Upper lobe of right lung (tissue), 1 donor: ENCODE measurements at regions not wholly inside any gene's neighbourhood (a gene's known extent, or its start where the extent isn't known, plus 50 kb on each side); places are given as distances from the start of the nearest gene placed in this dataset.
"Not testable (repeated sequence)": the region's sequence is repeated elsewhere in the genome, so short reads cannot be mapped to it uniquely, and the experiment has no call there.

Experiments
- ATAC-seq: fragments of 200-7000 bp; cut with Tn5 transposase; one replicate; pipeline ENCODE4 v1.9.1; 2020; ENCODE audit warnings: mild to moderate bottlenecking, moderate library complexity
- DNase-seq: peaks from one replicate; pipeline ENCODE4 v3.0.0-alpha.2; 2020
- H3K27ac ChIP-seq: fragments of 200-600 bp; one replicate; pipeline ENCODE4 v1.8.0; 2022
- H3K27me3 ChIP-seq: fragments of 200-600 bp; one replicate; pipeline ENCODE4 v1.8.0; 2022; ENCODE audit warnings: mild to moderate bottlenecking
- H3K36me3 ChIP-seq: fragments of 200-600 bp; one replicate; pipeline ENCODE4 v1.8.0; 2022
- H3K4me1 ChIP-seq: fragments of 200-600 bp; one replicate; pipeline ENCODE4 v1.8.0; 2022
- H3K4me3 ChIP-seq: fragments of 200-600 bp; one replicate; pipeline ENCODE4 v1.8.0; 2022; ENCODE audit warnings: mild to moderate bottlenecking
- H3K9me3 ChIP-seq: fragments of 200-600 bp; one replicate; pipeline ENCODE4 v1.8.0; 2022
- CTCF ChIP-seq: fragments of 200-600 bp; IDR thresholded peaks from one replicate; pipeline ENCODE4 v1.8.0; 2022; ENCODE audit warnings: antibody characterized with exemption
- intact Hi-C: fragments of 100-400 bp; cut with DNase I; formaldehyde crosslinking; loops from one replicate; pipeline ENCODE4 v1.11.0; 2022
- donor health status: DM: no; HTN: yes; CAD: no; lungs with severe emphysema.

GRCh38 chr9:106500171-106500570 lies 362.8 kb upstream of the ZNF462 start:
- intact Hi-C loops = no loop called here
- TF ChIP-seq CTCF = no peak
- no peak for ATAC-seq
- no peak overlapping the region for H3K4me3 ChIP-seq
- no peak overlapping the region for H3K27ac ChIP-seq
- no peak for DNase-seq
- no peaks in the 10 kb centered on the region for H3K27me3 ChIP-seq
- no peaks in the 10 kb centered on the region for H3K4me1 ChIP-seq
- no peaks in the 10 kb centered on the region for H3K36me3 ChIP-seq
- no peaks in the 10 kb centered on the region for H3K9me3 ChIP-seq

GRCh38 chr9:106501210-106501609 lies 361.8 kb upstream of the ZNF462 start:
- H3K4me1 ChIP-seq, DNase-seq, H3K9me3 ChIP-seq, H3K27me3 ChIP-seq, H3K36me3 ChIP-seq, H3K27ac ChIP-seq, ATAC-seq, H3K4me3 ChIP-seq, intact Hi-C loops: not testable (repeated sequence)

GRCh38 chr9:106502930-106503329 lies 360.0 kb upstream of the ZNF462 start:
- H3K9me3 ChIP-seq = no peaks in the 10 kb centered on the region
- no peak overlapping the region for H3K27ac ChIP-seq
- no peak for TF ChIP-seq CTCF
- no peak overlapping the region for H3K4me3 ChIP-seq
- DNase-seq = no peak
- H3K27me3 ChIP-seq = no peaks in the 10 kb centered on the region
- ATAC-seq = no peak
- intact Hi-C loops = no loop called here
- no peaks in the 10 kb centered on the region for H3K36me3 ChIP-seq
- H3K4me1 ChIP-seq = no peaks in the 10 kb centered on the region

- Histone ChIP-seq H3K27me3 (no peaks in the 10 kb centered on the region), H3K4me1 (no peaks in the 10 kb centered on the region), H3K4me3 (no peak overlapping the region), H3K9me3 (no peaks in the 10 kb centered on the region), H3K27ac (no peak overlapping the region), H3K36me3 (no peaks in the 10 kb centered on the region)
- DNase-seq = no peak
- intact Hi-C loops = no loop called here
- TF ChIP-seq CTCF = no peak
- no peak for ATAC-seq
Measured at GRCh38 chr9:106503759-106504158, 359.2 kb upstream of the ZNF462 start.

GRCh38 chr9:106526716-106527204 lies 336.2 kb upstream of the ZNF462 start:
- Histone ChIP-seq H3K27me3 (no peaks in the 10 kb centered on the region), H3K9me3 (no peaks in the 10 kb centered on the region), H3K27ac (no peak overlapping the region), H3K36me3 (no peaks in the 10 kb centered on the region), H3K4me3 (no peak overlapping the region), H3K4me1 (no peaks in the 10 kb centered on the region)
- intact Hi-C loops = no loop called here
- TF ChIP-seq CTCF = no peak
- ATAC-seq (no peak), DNase-seq (no peak)

GRCh38 chr9:106528158-106528557 lies 334.8 kb upstream of the ZNF462 start:
- DNase-seq (no peak), ATAC-seq (no peak)
- intact Hi-C loops = no loop called here
- Histone ChIP-seq H3K4me1 (no peaks in the 10 kb centered on the region), H3K27me3 (no peaks in the 10 kb centered on the region), H3K9me3 (no peaks in the 10 kb centered on the region), H3K36me3 (no peaks in the 10 kb centered on the region), H3K4me3 (no peak overlapping the region), H3K27ac (no peak overlapping the region)
- TF ChIP-seq CTCF = no peak
